GM23248 (cell line): ENCODE measurements at regions not wholly inside any gene's neighbourhood (a gene's known extent, or its start where the extent isn't known, plus 50 kb on each side); places are given as distances from the start of the nearest gene placed in this dataset.

ENCODE experiments used
- DNase-seq: peaks from one replicate; pipeline ENCODE4 v3.0.0-alpha.2; 2015
- H2AFZ ChIP-seq: fragments of 200-600 bp; sonication (generic); 2 replicates; pipeline ENCODE4 v1.6.1; 2016; ENCODE audit warnings: antibody characterized with exemption
- H3F3A ChIP-seq: fragments of 200-600 bp; sonication (generic); 2 replicates; pipeline ENCODE4 v1.6.1; 2016; ENCODE audit warnings: mild to moderate bottlenecking, antibody characterized with exemption, mixed run types; ENCODE audit not compliant: insufficient read depth
- H3K27ac ChIP-seq: fragments of 200-600 bp; sonication (generic); 2 replicates; pipeline ENCODE4 v1.5.1; 2016; ENCODE audit warnings: mild to moderate bottlenecking
- H3K27me3 ChIP-seq: fragments of 200-600 bp; sonication (generic); replicated peaks from 2 replicates; pipeline ENCODE4 v1.6.1; 2016; ENCODE audit warnings: mild to moderate bottlenecking; ENCODE audit not compliant: insufficient read depth
- H3K36me3 ChIP-seq: fragments of 200-600 bp; sonication (generic); 2 replicates; pipeline ENCODE4 v1.6.1; 2016; ENCODE audit warnings: low read depth, mild to moderate bottlenecking
- H3K4me1 ChIP-seq: fragments of 200-600 bp; sonication (generic); 2 replicates; pipeline ENCODE4 v1.6.1; 2016; ENCODE audit warnings: mild to moderate bottlenecking; ENCODE audit not compliant: insufficient read depth
- H3K4me2 ChIP-seq: fragments of 200-600 bp; sonication (generic); one replicate; pipeline ENCODE4 v1.6.1; 2016; ENCODE audit warnings: mild to moderate bottlenecking; ENCODE audit not compliant: unreplicated experiment
- H3K4me3 ChIP-seq: fragments of 200-600 bp; sonication (generic); 2 replicates; pipeline ENCODE4 v1.5.1; 2016; ENCODE audit warnings: mild to moderate bottlenecking
- H3K79me2 ChIP-seq: fragments of 200-600 bp; sonication (generic); 2 replicates; pipeline ENCODE4 v1.6.1; 2016; ENCODE audit warnings: mild to moderate bottlenecking; ENCODE audit not compliant: insufficient read depth
- H3K9ac ChIP-seq: fragments of 200-600 bp; sonication (generic); 2 replicates; pipeline ENCODE4 v1.6.1; 2016; ENCODE audit warnings: mild to moderate bottlenecking
- H3K9me2 ChIP-seq: fragments of 200-600 bp; sonication (generic); 2 replicates; pipeline ENCODE4 v1.6.1; 2016; ENCODE audit warnings: mixed run types, mild to moderate bottlenecking, moderate library complexity; ENCODE audit not compliant: insufficient read depth
- H3K9me3 ChIP-seq: fragments of 200-600 bp; sonication (generic); one replicate; pipeline ENCODE4 v1.6.1; 2017; ENCODE audit warnings: low read depth
- H4K20me1 ChIP-seq: fragments of 200-600 bp; sonication (generic); 2 replicates; pipeline ENCODE4 v1.6.0; 2016; ENCODE audit not compliant: insufficient read depth
- EZH2 ChIP-seq: fragments of 200-600 bp; sonication (generic); IDR thresholded peaks from 2 replicates; pipeline ENCODE4 v1.6.1; 2018; ENCODE audit warnings: antibody characterized with exemption, mild to moderate bottlenecking; ENCODE audit not compliant: insufficient read depth, poor library complexity, severe bottlenecking
- EZH2phosphoT487 ChIP-seq: fragments of 200-600 bp; sonication (generic); IDR thresholded peaks from 2 replicates; pipeline ENCODE4 v1.6.1; 2018; ENCODE audit warnings: antibody characterized with exemption, moderate library complexity, mild to moderate bottlenecking, low read depth; ENCODE audit not compliant: insufficient read depth
- WGBS, 2 experiments: methylation state at CpG; one replicate each; pipeline ENCODE4 v1.1.6; 2015 to 2017; ENCODE audit warnings: low lambda C conversion rate in 2 of 2, low coverage in 1 of 2; ENCODE audit errors: missing lambda C conversion rate in 2 of 2; 5-methylcytosine and 5-hydroxymethylcytosine counted together
- in situ Hi-C: fragments of 300-500 bp; cut with MboI; formaldehyde crosslinking; loops from 2 replicates; pipeline ENCODE4 v1.15.0; 2020

DNA sequence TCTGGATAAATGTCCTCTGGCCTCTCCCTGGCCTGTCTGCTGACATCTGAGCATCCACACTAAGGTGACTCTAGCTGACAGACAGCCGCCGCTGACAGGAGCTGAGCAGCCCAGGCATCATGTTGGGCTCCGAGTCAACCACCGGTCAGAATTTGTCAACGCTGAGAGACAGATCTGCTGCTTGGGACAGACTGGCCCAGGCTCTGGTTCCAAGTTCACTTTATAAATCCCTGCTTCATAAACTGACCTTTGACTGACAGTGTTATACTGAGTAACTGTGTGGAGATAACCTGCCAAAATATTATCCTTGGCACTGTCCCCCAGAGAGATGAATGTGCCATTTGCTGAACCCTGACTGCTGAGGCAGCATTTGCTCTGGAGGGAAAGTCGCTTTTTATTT, 616.7 kb downstream of the NPHP4 start:
- TF ChIP-seq EZH2phosphoT487 (no peak), EZH2 (no peak)
- H3K4me3 ChIP-seq: no peak overlapping the region
- no peak for DNase-seq
- in situ Hi-C loops: no loop called here
- 59 to 67% methylated on average over 6 of the region's 6 CpGs for WGBS, 2 experiments
- H3K9ac ChIP-seq: no peak overlapping the region
- H3K4me2 ChIP-seq: no peak overlapping the region
- H3K27ac ChIP-seq: no peak overlapping the region
- no peaks in the 10 kb centered on the region for H3K27me3 ChIP-seq
- no peaks in the 10 kb centered on the region for H3K9me3 ChIP-seq
- H3K9me2 ChIP-seq: no peaks in the 10 kb centered on the region
- H4K20me1 ChIP-seq: no peaks in the 10 kb centered on the region
- H2AFZ ChIP-seq: no peak overlapping the region
- H3F3A ChIP-seq: no peaks in the 10 kb centered on the region
- no peaks in the 10 kb centered on the region for H3K36me3 ChIP-seq
- no peaks in the 10 kb centered on the region for H3K4me1 ChIP-seq
- no peaks in the 10 kb centered on the region for H3K79me2 ChIP-seq

DNA sequence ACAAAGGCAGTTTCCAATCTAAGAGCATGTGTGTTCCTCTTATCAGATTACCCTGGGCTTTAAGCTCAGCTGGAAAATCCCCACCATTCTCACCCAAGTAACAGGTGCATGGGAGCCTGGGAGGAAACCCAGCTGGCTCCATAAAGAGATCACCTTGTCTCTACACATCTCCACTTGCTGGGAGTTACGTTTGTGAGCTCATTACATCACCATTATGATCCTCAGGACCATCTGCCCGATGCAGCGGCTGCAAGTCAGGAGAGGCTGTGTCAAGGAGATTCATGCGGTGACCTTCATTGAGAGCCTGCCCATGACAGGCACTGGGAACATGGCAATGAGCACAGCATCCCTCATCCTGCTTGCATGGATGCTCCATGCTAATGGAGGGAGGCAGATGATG, 618.0 kb downstream of the NPHP4 start:
- Histone ChIP-seq H3K9ac (no peak overlapping the region), H4K20me1 (no peaks in the 10 kb centered on the region), H3K4me1 (no peaks in the 10 kb centered on the region), H3K4me3 (no peak overlapping the region), H3K79me2 (no peaks in the 10 kb centered on the region), H3F3A (no peaks in the 10 kb centered on the region), H3K27ac (no peak overlapping the region), H3K27me3 (no peaks in the 10 kb centered on the region), H3K9me2 (no peaks in the 10 kb centered on the region), H3K9me3 (no peaks in the 10 kb centered on the region), H3K36me3 (no peaks in the 10 kb centered on the region), H2AFZ (no peak overlapping the region), H3K4me2 (no peak overlapping the region)
- no peak for TF ChIP-seq EZH2
- TF ChIP-seq EZH2phosphoT487: no peak
- 23 to 39% methylated on average over 4 of the region's 4 CpGs for WGBS, 2 experiments
- DNase-seq: no peak
- in situ Hi-C loops: no loop called here

DNA sequence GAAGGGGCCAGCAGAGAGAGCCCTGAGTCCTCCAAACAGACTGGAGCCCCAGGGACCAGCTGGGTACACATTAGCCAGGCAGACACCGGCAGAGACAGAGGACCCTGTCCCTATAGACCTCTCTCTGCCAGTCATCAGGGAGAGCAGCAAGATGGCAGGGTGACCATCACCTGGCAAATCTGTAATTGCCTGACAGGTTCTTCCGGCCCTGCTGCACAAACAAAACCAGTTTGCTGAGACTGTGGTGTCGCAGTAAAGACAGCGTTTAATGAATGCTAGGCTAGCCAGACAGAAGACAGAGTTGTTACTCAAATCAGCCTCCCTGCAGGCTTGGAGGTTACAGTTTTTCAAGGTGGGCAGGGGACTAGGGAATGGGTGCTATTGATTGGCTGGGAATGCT, 618.9 kb downstream of the NPHP4 start:
- H3F3A ChIP-seq: no peaks in the 10 kb centered on the region
- no peak overlapping the region for H2AFZ ChIP-seq
- H4K20me1 ChIP-seq: no peaks in the 10 kb centered on the region
- in situ Hi-C loops: no loop called here
- WGBS, 2 experiments: 30 to 32% methylated on average over 4 of the region's 4 CpGs
- no peak overlapping the region for H3K4me2 ChIP-seq
- no peaks in the 10 kb centered on the region for H3K9me2 ChIP-seq
- no peaks in the 10 kb centered on the region for H3K79me2 ChIP-seq
- no peaks in the 10 kb centered on the region for H3K27me3 ChIP-seq
- H3K27ac ChIP-seq: no peak overlapping the region
- no peaks in the 10 kb centered on the region for H3K9me3 ChIP-seq
- H3K9ac ChIP-seq: no peak overlapping the region
- no peak overlapping the region for H3K4me3 ChIP-seq
- no peaks in the 10 kb centered on the region for H3K36me3 ChIP-seq
- no peak for DNase-seq
- H3K4me1 ChIP-seq: no peaks in the 10 kb centered on the region
- TF ChIP-seq EZH2: no peak
- no peak for TF ChIP-seq EZH2phosphoT487

DNA sequence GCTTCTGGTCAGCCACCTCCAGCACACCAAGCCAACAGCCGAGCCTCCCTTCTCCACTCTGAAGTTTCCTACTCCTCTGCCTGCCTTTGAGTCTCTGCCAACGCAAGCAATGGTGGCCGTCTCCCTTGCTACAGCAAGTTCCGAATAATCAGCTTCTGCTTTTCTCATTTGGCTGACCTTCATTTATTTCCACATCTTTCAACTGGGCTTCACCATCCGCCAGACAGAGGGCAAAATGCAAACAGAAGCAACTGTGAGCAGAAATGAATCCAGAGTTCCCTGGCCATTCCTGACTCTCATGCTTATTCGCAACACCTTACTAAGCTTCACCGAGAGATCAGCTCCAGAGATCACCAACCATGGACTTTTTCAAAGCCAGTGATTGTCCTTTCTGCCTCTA, 621.0 kb downstream of the NPHP4 start:
- in situ Hi-C loops: no loop called here
- Histone ChIP-seq H3K4me2 (no peak overlapping the region), H3K36me3 (no peaks in the 10 kb centered on the region), H2AFZ (no peak overlapping the region), H3K9me3 (no peaks in the 10 kb centered on the region), H3K27me3 (no peaks in the 10 kb centered on the region), H3F3A (no peaks in the 10 kb centered on the region), H3K79me2 (no peaks in the 10 kb centered on the region), H3K9me2 (no peaks in the 10 kb centered on the region), H3K4me1 (no peaks in the 10 kb centered on the region), H3K27ac (no peak overlapping the region), H3K4me3 (no peak overlapping the region), H3K9ac (no peak overlapping the region), H4K20me1 (no peaks in the 10 kb centered on the region)
- WGBS, 2 experiments: 23 to 27% methylated on average over 7 of the region's 7 CpGs
- TF ChIP-seq EZH2phosphoT487 (no peak), EZH2 (no peak)
- no peak for DNase-seq

DNA sequence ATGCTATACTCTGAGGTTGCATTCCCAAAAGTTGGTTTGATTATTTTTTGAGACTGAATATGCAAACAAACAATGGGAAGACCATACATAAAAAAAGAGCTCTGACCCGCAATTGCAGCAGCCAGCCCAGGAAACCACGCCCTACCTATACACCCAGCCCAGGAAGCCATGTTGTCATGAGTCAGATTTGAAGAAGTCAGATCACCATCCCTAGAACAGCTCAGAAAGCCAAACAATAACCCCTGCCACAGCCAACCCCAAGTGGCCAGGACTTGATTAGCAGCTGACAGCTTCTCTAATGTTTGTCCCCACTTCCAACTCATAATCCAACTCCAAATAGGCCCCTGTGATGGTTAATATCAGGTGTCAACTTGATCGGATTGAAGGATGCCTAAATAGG, 621.9 kb downstream of the NPHP4 start:
- no peak overlapping the region for H3K27ac ChIP-seq
- H3K4me3 ChIP-seq: no peak overlapping the region
- no peaks in the 10 kb centered on the region for H3K36me3 ChIP-seq
- no peaks in the 10 kb centered on the region for H3K9me3 ChIP-seq
- H2AFZ ChIP-seq: no peak overlapping the region
- H3K9ac ChIP-seq: no peak overlapping the region
- H3K27me3 ChIP-seq: no peaks in the 10 kb centered on the region
- no peak for DNase-seq
- TF ChIP-seq EZH2 (no peak), EZH2phosphoT487 (no peak)
- no peaks in the 10 kb centered on the region for H3K79me2 ChIP-seq
- no peaks in the 10 kb centered on the region for H3F3A ChIP-seq
- WGBS, 2 experiments: 14 to 18% methylated on average over 3 of the region's 3 CpGs
- H3K4me2 ChIP-seq: no peak overlapping the region
- in situ Hi-C loops: no loop called here
- H3K4me1 ChIP-seq: no peaks in the 10 kb centered on the region
- no peaks in the 10 kb centered on the region for H4K20me1 ChIP-seq
- H3K9me2 ChIP-seq: no peaks in the 10 kb centered on the region
